Mesothelial cell of epicardium (in vitro differentiated cells): ENCODE measurements at regions not wholly inside any gene's neighbourhood (a gene's known extent, or its start where the extent isn't known, plus 50 kb on each side); places are given as distances from the start of the nearest gene placed in this dataset.

Experiments
- DNase-seq, 2 experiments: peaks; one replicate each; pipeline ENCODE4 v3.0.0; 2021; ENCODE audit warnings: low spot score in 2 of 2; ENCODE audit not compliant: unreplicated experiment in 2 of 2
- H3K27ac Mint-ChIP-seq: 2 replicates; pipeline ENCODE4 v1.8.0; 2021; ENCODE audit warnings: mixed read lengths
- H3K27me3 Mint-ChIP-seq: 2 replicates; pipeline ENCODE4 v1.8.0; 2021; ENCODE audit warnings: low read depth, mixed read lengths
- H3K36me3 Mint-ChIP-seq: 2 replicates; pipeline ENCODE4 v1.8.0; 2021; ENCODE audit warnings: mixed read lengths
- H3K4me1 Mint-ChIP-seq: 2 replicates; pipeline ENCODE4 v1.8.0; 2021; ENCODE audit warnings: mixed read lengths
- H3K4me3 Mint-ChIP-seq: 2 replicates; pipeline ENCODE4 v1.8.0; 2021; ENCODE audit warnings: mild to moderate bottlenecking, moderate library complexity, mixed read lengths
- H3K9me3 Mint-ChIP-seq: 2 replicates; pipeline ENCODE4 v1.8.0; 2021; ENCODE audit warnings: mixed read lengths
- CTCF ChIP-seq: fragments of 200-600 bp; sonication (generic); IDR thresholded peaks from one replicate; pipeline ENCODE4 v1.5.0; 2021; ENCODE audit warnings: antibody characterized with exemption; ENCODE audit not compliant: unreplicated experiment

GRCh38 chr5:89024045-89024444 is 141.1 kb upstream of the MEF2C start:
- Mint-ChIP-seq H3K27ac (no peak overlapping the region), H3K9me3 (peaks cover 19% of the 10 kb centered on the region), H3K27me3 (no peaks in the 10 kb centered on the region), H3K4me1 (peaks cover 2% of the 10 kb centered on the region), H3K4me3 (no peak overlapping the region), H3K36me3 (peaks cover 2% of the 10 kb centered on the region)
- DNase-seq = no peak
- TF ChIP-seq CTCF = no peak

- Mint-ChIP-seq H3K27ac (no peak overlapping the region), H3K4me3 (no peak overlapping the region), H3K36me3 (no peaks in the 10 kb centered on the region), H3K4me1 (no peaks in the 10 kb centered on the region), H3K9me3 (peaks cover 7% of the 10 kb centered on the region), H3K27me3 (no peaks in the 10 kb centered on the region)
- DNase-seq = no peak
- TF ChIP-seq CTCF = no peak
These were observed 138.1 kb upstream of the MEF2C start for GRCh38 chr5:89020926-89021610.

- DNase-seq = no peak
- Mint-ChIP-seq H3K4me1 (peaks cover 4% of the 10 kb centered on the region), H3K36me3 (no peaks in the 10 kb centered on the region), H3K9me3 (no peaks in the 10 kb centered on the region), H3K27me3 (no peaks in the 10 kb centered on the region), H3K27ac (no peak overlapping the region), H3K4me3 (no peak overlapping the region)
- no peak for TF ChIP-seq CTCF
These were observed 133.8 kb upstream of the MEF2C start for GRCh38 chr5:89016741-89017303.

- no peaks in the 10 kb centered on the region for H3K27me3 Mint-ChIP-seq
- TF ChIP-seq CTCF = no peak
- peaks cover 4% of the 10 kb centered on the region for H3K4me1 Mint-ChIP-seq
- H3K4me3 Mint-ChIP-seq = no peak overlapping the region
- no peaks in the 10 kb centered on the region for H3K36me3 Mint-ChIP-seq
- H3K9me3 Mint-ChIP-seq = no peaks in the 10 kb centered on the region
- H3K27ac Mint-ChIP-seq = no peak overlapping the region
- no peak for DNase-seq
These were observed 132.4 kb upstream of the MEF2C start for GRCh38 chr5:89015409-89015808.

- Mint-ChIP-seq H3K27me3 (no peaks in the 10 kb centered on the region), H3K4me3 (no peak overlapping the region), H3K4me1 (peaks cover 4% of the 10 kb centered on the region), H3K36me3 (no peaks in the 10 kb centered on the region), H3K27ac (no peak overlapping the region), H3K9me3 (no peaks in the 10 kb centered on the region)
- no peak for TF ChIP-seq CTCF
- no peak for DNase-seq
These were observed 129.1 kb upstream of the MEF2C start for GRCh38 chr5:89011778-89012711.
